HG03521 (cell line): ENCODE measurements at regions not wholly inside any gene's neighbourhood (a gene's known extent, or its start where the extent isn't known, plus 50 kb on each side); places are given as distances from the start of the nearest gene placed in this dataset.

Source experiments
- ATAC-seq: cut with Tn5 transposase; IDR thresholded peaks from one replicate; pipeline ENCODE4 v1.9.1; 2021; ENCODE audit warnings: mild to moderate bottlenecking, moderate library complexity; ENCODE audit not compliant: unreplicated experiment

GRCh38 chr3:26346497-26346896 is 276.1 kb upstream of the LRRC3B start:
- ATAC-seq, result no peak

GRCh38 chr3:26347150-26347549 is 275.4 kb upstream of the LRRC3B start:
- no peak for ATAC-seq

GRCh38 chr3:26350853-26351252 is 271.7 kb upstream of the LRRC3B start:
- ATAC-seq, result no peak

- no peak for ATAC-seq
These were observed 269.5 kb upstream of the LRRC3B start for GRCh38 chr3:26353097-26353496.

GRCh38 chr3:26358405-26358804 is 264.2 kb upstream of the LRRC3B start:
- ATAC-seq, result no peak

GRCh38 chr3:26365706-26366105 is 256.9 kb upstream of the LRRC3B start:
- ATAC-seq, result no peak

- no peak for ATAC-seq
These were observed 254.3 kb upstream of the LRRC3B start for GRCh38 chr3:26368312-26368711.

GRCh38 chr3:26369133-26369532 is 253.4 kb upstream of the LRRC3B start:
- no peak for ATAC-seq

GRCh38 chr3:26375843-26376530 is 246.6 kb upstream of the LRRC3B start:
- ATAC-seq, result no peak

- ATAC-seq, result no peak
These were observed 241.2 kb upstream of the LRRC3B start for GRCh38 chr3:26381411-26381810.

- no peak for ATAC-seq
These were observed 215.9 kb upstream of the LRRC3B start for GRCh38 chr3:26406636-26407035.

GRCh38 chr3:26418553-26418952 is 204.0 kb upstream of the LRRC3B start:
- no peak for ATAC-seq

- ATAC-seq, result no peak
These were observed 200.2 kb upstream of the LRRC3B start for GRCh38 chr3:26422415-26422814.

GRCh38 chr3:26425076-26425475 is 197.5 kb upstream of the LRRC3B start:
- ATAC-seq, result no peak

- ATAC-seq, result no peak
These were observed 193.6 kb upstream of the LRRC3B start for GRCh38 chr3:26428992-26429391.

GRCh38 chr3:26437678-26438077 is 184.9 kb upstream of the LRRC3B start:
- no peak for ATAC-seq

GRCh38 chr3:26438325-26438940 is 184.1 kb upstream of the LRRC3B start:
- no peak for ATAC-seq

GRCh38 chr3:26438981-26439884 is 183.3 kb upstream of the LRRC3B start:
- ATAC-seq, result no peak

- no peak for ATAC-seq
These were observed 172.6 kb upstream of the LRRC3B start for GRCh38 chr3:26449996-26450395.

GRCh38 chr3:26452363-26452762 is 170.2 kb upstream of the LRRC3B start:
- no peak for ATAC-seq

- ATAC-seq, result no peak
These were observed 161.6 kb upstream of the LRRC3B start for GRCh38 chr3:26460985-26461384.

- no peak for ATAC-seq
These were observed 150.2 kb upstream of the LRRC3B start for GRCh38 chr3:26472345-26472744.
